ENCODE measurements at regions not wholly inside any gene's neighbourhood (a gene's known extent, or its start where the extent isn't known, plus 50 kb on each side); places are given as distances from the start of the nearest gene placed in this dataset.

DNA sequence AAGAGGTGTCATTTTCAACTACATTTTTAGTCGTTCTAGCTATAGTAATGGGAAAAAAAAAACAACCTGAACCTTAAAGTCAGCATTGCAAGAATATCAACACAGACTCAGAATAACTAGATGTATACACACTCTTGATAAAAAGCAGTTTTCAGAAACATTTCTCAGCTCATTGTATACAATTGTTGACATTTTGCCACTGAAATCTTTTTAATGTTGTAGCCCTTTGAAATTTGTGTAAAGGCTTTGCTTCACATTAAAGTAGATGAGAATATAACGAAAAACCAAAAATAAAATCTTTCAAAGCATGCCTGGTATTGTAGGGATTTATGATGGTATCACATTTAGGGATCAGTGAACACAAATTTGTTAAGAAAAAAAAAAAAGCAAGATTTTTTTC, 87.2 kb upstream of the SLC10A2 start:
- no peak for TF ChIP-seq POLR2A (IDR thresholded peaks at IDR 0.05; ENCODE audit: low read depth, low read length)
- no peak for TF ChIP-seq POLR2AphosphoS5 (IDR thresholded peaks at IDR 0.05; ENCODE audit: low read depth, low read length)
- TF ChIP-seq SPI1 (IDR thresholded peaks at IDR 0.05; ENCODE audit: low read depth, low read length), result no peak
- no peak for TF ChIP-seq TAF1 (IDR thresholded peaks at IDR 0.05; ENCODE audit: low read depth, low read length)
- TF ChIP-seq POU2F2 (IDR thresholded peaks at IDR 0.05; ENCODE audit: low read depth, low read length), result no peak
- no peak for TF ChIP-seq PAX5 (IDR thresholded peaks at IDR 0.05; ENCODE audit: insufficient read depth, low read length, severe bottlenecking)

Measured in GM12891 (cell line).